Heart left ventricle (tissue), 16 donors: ENCODE measurements at regions not wholly inside any gene's neighbourhood (a gene's known extent, or its start where the extent isn't known, plus 50 kb on each side); places are given as distances from the start of the nearest gene placed in this dataset.
A peak's percentile ranks its signal among the peaks of the same experiment; 100 is the strongest.
"Not testable (repeated sequence)": the region's sequence is repeated elsewhere in the genome, so short reads cannot be mapped to it uniquely, and the experiment has no call there.

Source experiments
- ATAC-seq, 4 donors: fragments of 200-7000 bp; cut with Tn5 transposase; one replicate each; pipeline ENCODE4 v1.9.1; 2020 to 2022; ENCODE audit warnings: moderate library complexity in 4 of 4, mild to moderate bottlenecking in 3 of 4, moderate number of reproducible peaks in 1 of 4
- DNase-seq, 5 donors: peaks; one replicate each; pipeline ENCODE4 v3.0.0-alpha.2; 2020
- H3K27ac ChIP-seq, 12 donors: fragments of 200-600 bp; sonication (generic) in 4 of 12; one replicate each; pipeline versions ENCODE4 v1.5.0 to v1.8.0; 2016 to 2022; ENCODE audit warnings: mild to moderate bottlenecking in 2 of 12
- H3K27me3 ChIP-seq, 9 donors: fragments of 200-600 bp; sonication (generic) in 2 of 9; one replicate each; pipeline versions ENCODE4 v1.5.1 to v1.8.0; 2016 to 2022; ENCODE audit warnings: mild to moderate bottlenecking in 3 of 9
- H3K36me3 ChIP-seq, 9 donors: fragments of 200-600 bp; sonication (generic) in 2 of 9; one replicate each; pipeline versions ENCODE4 v1.5.0 to v1.8.0; 2018 to 2022; ENCODE audit warnings: mild to moderate bottlenecking in 2 of 9
- H3K4me1 ChIP-seq, 12 donors: fragments of 200-600 bp; sonication (generic) in 4 of 12; one replicate each; pipeline versions ENCODE4 v1.5.0 to v1.8.0; 2016 to 2022; ENCODE audit warnings: mild to moderate bottlenecking in 3 of 12
- H3K4me3 ChIP-seq, 12 donors: fragments of 200-600 bp; sonication (generic) in 4 of 12; one replicate each; pipeline versions ENCODE4 v1.5.0 to v1.8.0; 2017 to 2022; ENCODE audit warnings: mild to moderate bottlenecking in 9 of 12, moderate library complexity in 4 of 12
- H3K9me3 ChIP-seq, 12 donors: fragments of 200-600 bp; sonication (generic) in 4 of 12; one replicate each; pipeline versions ENCODE4 v1.5.0 to v1.8.0; 2016 to 2022; ENCODE audit warnings: mild to moderate bottlenecking in 1 of 12
- WGBS, 4 donors: extraction: QIAGEN DNeasy Blood & Tissue Kit in 2 of 4; methylation state at CpG; one replicate each; pipeline versions ENCODE4 v1.1.5 to v1.1.7; 2013 to 2018; 5-methylcytosine and 5-hydroxymethylcytosine counted together
- intact Hi-C, 10 donors: fragments of 100-400 bp; cut with DNase I; formaldehyde crosslinking; loops; one replicate each; pipeline versions ENCODE4 v1.11.1 to v1.14.2; 2022
- donor health status: ischemic (EF 13 %, LVEDD 7.1; RV severe dilation, severe dysfunction).
- donor health status: healthy with polysubstance abuse.
- donor health status: DM: no; HTN: yes; CAD: no.
- donor health status: DM: no; HTN: no; CAD: no.
- donor health status: ischemic (EF 25% LVEDD 6.9; RV normal size, moderate dysfunction).
- donor health status: ischemic (EF 25% LVEDD 5.7; RV mildly dilated, moderate dysfunction).
- donor health status: healthy.
- donor health status: DM: yes; HTN: yes; CAD: no.
- donor health status: ischemic (EF 35%, LVEDD 5.7; RV mildly dilated, moderate dysfunction).
- donor health status: nonischemic (EF 11% LVEDD 7.7; RV severe dilation, severe dysfunction).
- donor health status: DM: yes; HTN: yes; CAD: no.
- donor health status: PGD.
- donor health status: ischemic (EF 29% LVEDD 5.4; RV normal size, mild dysfunction).
- donor health status: nonischemic (EF 23%, LVEDD 6.1; RV moderate dilation, normal function).

DNA sequence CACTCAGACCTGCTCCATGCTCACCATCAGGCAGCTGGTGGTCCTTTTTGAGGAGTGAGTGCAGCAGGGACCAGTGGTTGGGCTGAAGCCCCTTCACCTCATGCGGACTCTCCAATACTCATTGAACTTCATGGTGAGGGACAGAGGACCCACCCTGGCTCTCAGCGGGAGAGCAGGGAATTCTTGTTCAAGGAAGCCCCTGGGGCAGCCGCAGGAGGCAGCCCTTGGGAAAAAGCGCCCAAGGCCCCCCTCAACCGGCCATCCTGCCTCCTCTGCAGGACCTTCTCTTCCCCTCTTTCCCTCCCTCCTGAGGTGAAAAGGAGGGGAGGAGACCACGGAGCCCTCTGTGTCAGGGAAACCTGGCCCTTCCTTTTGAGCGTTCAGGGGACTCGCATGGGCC lies 4510.9 kb upstream of the OR11H1 start:
- H3K4me1 ChIP-seq, H3K27ac ChIP-seq, intact Hi-C loops, H3K36me3 ChIP-seq, H3K4me3 ChIP-seq, H3K9me3 ChIP-seq, H3K27me3 ChIP-seq: not testable (repeated sequence)
- 50 to 73% (median 65%) methylated on average over 4 to 8 of the region's 8 CpGs for whole genome bisulfite sequencing, 4 donors
- ATAC-seq (peak; percentile 32 to 57 (median 50)), DNase-seq (peak in 2 of 5 donors; percentile 8 to 67)

DNA sequence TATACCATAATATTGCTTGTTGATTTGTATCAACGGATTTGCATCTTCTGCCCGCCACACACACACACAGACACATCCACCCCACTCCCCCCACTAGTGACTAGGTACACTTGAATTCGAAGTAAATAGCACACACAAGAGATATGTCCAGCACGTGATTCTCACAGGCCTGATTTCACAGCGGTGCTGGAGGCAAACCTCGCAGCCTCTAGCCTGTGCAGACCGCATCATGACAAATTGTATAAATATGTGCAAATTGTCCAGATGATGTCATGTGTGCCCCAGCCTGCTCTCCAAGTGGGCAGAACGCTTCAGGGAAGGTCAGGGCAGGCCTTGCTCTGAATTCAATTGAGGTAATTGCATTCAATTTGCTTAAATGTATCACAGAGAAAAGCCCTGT lies 4507.5 kb upstream of the OR11H1 start:
- intact Hi-C loops, DNase-seq, H3K4me1 ChIP-seq, H3K4me3 ChIP-seq, H3K27ac ChIP-seq, H3K9me3 ChIP-seq, H3K36me3 ChIP-seq, H3K27me3 ChIP-seq: not testable (repeated sequence)
- WGBS, 4 donors: 47 to 57% (median 52%) methylated on average over 7 of the region's 8 CpGs
- ATAC-seq: peak in 3 of 4 donors; percentile 10 to 16 (median 14)

DNA sequence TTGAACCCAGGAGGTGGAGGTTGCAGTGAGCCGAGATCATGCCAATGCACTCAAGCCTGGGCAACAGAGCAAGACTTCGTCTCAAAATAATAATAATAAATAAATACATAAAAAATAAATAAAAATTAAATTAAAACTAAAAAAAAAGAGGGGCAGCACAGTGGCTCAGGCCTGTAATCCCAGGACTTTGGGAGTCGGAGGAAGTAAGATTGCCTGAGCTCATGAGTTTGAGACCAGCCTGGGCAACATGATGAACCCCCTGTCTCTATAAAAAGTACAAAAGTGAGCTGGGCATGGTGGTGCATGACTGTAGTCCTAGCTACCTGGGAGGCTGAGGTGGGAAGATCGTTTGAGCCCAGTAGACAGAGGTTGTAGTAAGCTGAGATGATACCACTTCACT lies 4501.5 kb upstream of the OR11H1 start:
- H3K4me1 ChIP-seq, H3K27ac ChIP-seq, H3K27me3 ChIP-seq, H3K4me3 ChIP-seq, DNase-seq, H3K36me3 ChIP-seq, ATAC-seq, intact Hi-C loops: not testable (repeated sequence)
- WGBS, 4 donors: 51 to 60% (median 54%) methylated on average over 3 to 4 of the region's 4 CpGs
- H3K9me3 ChIP-seq: peaks cover 0 to 56% (median 27%) of the 10 kb centered on the region in 12 donors

DNA sequence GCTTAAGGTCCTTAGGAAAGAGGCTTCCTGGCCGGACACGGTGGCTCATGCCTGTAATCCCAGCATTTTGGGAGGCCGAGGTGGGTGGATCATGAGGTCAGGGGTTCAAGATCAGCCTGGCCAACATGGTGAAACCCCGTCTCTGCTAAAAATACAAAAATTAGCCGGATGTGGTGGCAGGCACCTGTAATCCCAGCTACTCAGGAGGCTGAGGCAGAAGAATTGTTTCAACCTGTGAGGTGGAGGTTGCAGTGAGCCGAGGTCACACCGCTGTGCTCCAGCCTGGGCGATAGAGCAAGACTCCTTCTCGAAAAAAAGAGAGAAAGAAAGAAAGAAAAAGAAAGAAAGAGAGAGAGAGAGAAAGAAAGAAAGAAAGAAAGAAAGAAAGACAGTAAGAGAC lies 4500.9 kb upstream of the OR11H1 start:
- ATAC-seq, H3K4me1 ChIP-seq, H3K27ac ChIP-seq, H3K27me3 ChIP-seq, intact Hi-C loops, H3K4me3 ChIP-seq, H3K36me3 ChIP-seq: not testable (repeated sequence)
- WGBS, 4 donors: 60 to 67% (median 65%) methylated on average over 9 of the region's 9 CpGs
- peak in 1 of 5 donors; percentile 56 for DNase-seq
- H3K9me3 ChIP-seq: peaks cover 0 to 56% (median 27%) of the 10 kb centered on the region in 12 donors

DNA sequence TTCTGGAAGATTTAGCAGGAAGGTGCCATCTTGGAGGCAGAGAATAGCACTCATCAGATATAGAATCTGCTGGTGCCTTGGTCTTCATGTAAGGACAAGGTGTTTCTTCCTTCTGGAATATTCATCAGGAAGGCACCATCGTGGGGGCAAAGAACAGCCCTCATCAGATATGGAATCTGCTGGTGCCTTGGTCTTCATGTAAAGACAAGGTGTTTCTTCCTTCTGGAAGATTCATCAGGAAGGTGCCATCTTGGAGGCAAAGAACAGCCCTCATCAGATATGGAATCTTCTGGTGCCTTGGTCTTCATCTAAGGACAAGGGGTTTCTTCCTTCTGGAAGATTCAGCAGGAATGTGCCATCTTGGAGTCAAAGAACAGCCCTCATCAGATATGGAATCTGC lies 4500.5 kb upstream of the OR11H1 start:
- H3K9me3 ChIP-seq: peaks cover 0 to 61% (median 28%) of the 10 kb centered on the region in 12 donors
- H3K27ac ChIP-seq, H3K4me1 ChIP-seq, H3K4me3 ChIP-seq, H3K27me3 ChIP-seq, intact Hi-C loops, H3K36me3 ChIP-seq, ATAC-seq, DNase-seq: not testable (repeated sequence)
- WGBS, 4 donors: 34 to 39% (median 37%) methylated on average over 1 of the region's 1 CpG

DNA sequence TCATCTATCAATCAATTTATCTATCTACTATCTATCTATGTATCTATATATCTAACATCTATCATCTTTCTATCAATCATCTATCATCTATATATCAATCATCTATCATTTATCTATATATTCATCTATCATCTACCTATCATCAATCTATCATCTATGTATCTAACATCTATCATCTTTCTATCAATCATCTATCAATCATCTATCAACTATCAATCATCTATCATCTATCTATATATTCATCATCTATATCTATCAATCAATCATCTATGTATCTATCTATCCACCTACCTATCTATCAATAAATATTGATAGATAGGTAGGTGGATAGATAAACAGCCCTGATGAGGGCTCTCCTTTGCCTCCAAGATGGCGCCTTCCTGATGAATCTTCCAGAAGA lies 4499.8 kb upstream of the OR11H1 start:
- H3K4me1 ChIP-seq, intact Hi-C loops, ATAC-seq, H3K36me3 ChIP-seq, H3K27me3 ChIP-seq, H3K27ac ChIP-seq, H3K4me3 ChIP-seq, DNase-seq: not testable (repeated sequence)
- 18 to 23% (median 19%) methylated on average over 1 of the region's 1 CpG for WGBS, 4 donors
- peaks cover 0 to 66% (median 31%) of the 10 kb centered on the region in 12 donors for H3K9me3 ChIP-seq

DNA sequence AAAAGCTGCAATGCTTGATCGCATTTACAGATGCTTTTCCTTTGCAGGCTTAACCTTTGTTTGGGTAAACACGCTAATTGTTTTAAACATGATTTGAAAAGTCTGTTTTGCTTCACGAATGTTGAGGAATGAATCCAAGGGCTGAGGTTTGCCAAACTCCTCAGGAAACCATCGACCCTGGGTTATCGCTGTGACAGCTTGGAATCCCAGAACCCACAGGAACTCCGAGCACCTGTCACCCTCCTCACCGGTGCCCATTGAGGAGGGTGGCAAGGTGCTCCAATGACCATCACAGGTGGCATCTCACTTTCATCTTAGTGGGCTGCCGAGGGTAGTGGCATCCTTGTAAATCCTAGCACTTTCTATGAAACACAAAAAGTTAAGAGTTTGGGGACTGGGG lies 4498.5 kb upstream of the OR11H1 start:
- intact Hi-C loops, H3K27ac ChIP-seq, H3K4me1 ChIP-seq, H3K27me3 ChIP-seq, H3K36me3 ChIP-seq, H3K4me3 ChIP-seq: not testable (repeated sequence)
- peak in 1 of 4 donors; percentile 23 for ATAC-seq
- WGBS, 4 donors: 61 to 64% (median 63%) methylated on average over 8 of the region's 8 CpGs
- DNase-seq: peak in 1 of 5 donors; percentile 15
- H3K9me3 ChIP-seq: peaks cover 0 to 79% (median 33%) of the 10 kb centered on the region in 12 donors

DNA sequence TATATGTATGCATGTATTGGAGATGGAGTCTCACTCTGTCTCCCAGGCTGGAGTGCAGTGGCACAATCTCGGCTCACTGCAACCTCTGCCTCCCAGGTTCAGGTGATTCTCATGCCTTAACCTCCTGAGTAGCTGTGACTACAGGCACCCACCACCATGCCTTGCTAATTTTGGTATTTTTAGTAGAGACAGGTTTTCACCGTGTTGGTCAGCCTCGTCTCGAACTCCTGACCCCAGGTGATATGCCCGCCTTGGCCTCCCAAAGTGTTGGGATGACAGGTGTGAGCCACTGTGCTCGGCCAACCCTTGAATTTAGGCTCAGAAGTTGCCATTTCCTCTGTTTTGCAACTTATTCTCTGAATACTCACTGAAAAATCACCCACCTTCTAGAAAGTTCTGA lies 4498.0 kb upstream of the OR11H1 start:
- DNase-seq: peak in 2 of 5 donors; percentile 10 to 68
- WGBS, 4 donors: 50 to 55% (median 53%) methylated on average over 6 of the region's 6 CpGs
- H3K27ac ChIP-seq: not testable (repeated sequence)

DNA sequence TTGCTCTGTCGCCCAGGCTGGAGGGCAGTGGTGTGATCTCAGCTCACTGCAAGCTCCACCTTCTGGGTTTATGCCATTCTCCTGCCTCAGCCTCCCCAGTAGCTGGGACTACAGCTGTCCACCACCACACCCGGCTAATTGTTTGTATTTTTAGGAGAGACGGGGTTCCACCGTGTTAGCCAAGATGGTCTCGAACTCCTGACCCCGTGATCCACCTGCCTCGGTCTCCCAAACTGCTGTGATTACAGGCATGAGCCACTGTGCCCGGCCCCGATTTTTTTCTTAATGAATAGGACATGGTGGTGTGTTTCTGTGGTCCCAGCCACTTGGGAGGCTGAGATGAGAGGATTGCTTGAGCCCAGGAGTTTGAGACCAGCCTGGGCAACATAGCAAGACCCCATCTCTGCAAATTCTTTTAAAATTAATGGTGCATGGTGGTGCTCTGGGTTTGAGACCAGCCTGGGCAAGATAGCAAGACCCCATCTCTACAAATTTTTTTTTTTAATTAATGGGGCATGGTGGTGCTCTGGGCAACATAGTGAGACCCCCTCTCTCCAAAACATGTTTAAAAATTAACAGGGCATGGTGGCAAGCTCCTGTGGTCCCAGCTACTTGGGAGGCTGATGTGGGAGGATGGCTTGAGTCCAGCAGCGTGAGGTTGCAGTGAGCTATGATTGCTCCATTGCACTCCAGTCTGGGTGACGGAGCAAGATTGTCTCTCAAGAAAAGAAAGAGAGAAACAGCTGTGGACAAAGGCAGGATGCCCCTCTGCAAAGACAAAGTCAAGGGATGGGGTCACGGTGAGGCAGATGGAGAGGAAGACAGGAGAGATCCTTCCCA lies 4497.2 kb upstream of the OR11H1 start:
- H3K36me3 ChIP-seq, H3K4me1 ChIP-seq, H3K27me3 ChIP-seq, H3K27ac ChIP-seq, intact Hi-C loops, H3K4me3 ChIP-seq, ATAC-seq: not testable (repeated sequence)
- 65 to 72% (median 68%) methylated on average over 12 of the region's 12 CpGs for WGBS, 4 donors
- H3K9me3 ChIP-seq: peaks cover 0 to 84% (median 36%) of the 10 kb centered on the region in 12 donors
- peak in 2 of 5 donors; percentile 13 to 71 for DNase-seq

More for the DNA sequence above, 4498.0 kb upstream of the OR11H1 start:
- H3K27me3 ChIP-seq, H3K36me3 ChIP-seq, H3K4me1 ChIP-seq, H3K4me3 ChIP-seq, intact Hi-C loops, ATAC-seq: not testable (repeated sequence)
- peaks cover 0 to 81% (median 34%) of the 10 kb centered on the region in 12 donors for H3K9me3 ChIP-seq

DNA sequence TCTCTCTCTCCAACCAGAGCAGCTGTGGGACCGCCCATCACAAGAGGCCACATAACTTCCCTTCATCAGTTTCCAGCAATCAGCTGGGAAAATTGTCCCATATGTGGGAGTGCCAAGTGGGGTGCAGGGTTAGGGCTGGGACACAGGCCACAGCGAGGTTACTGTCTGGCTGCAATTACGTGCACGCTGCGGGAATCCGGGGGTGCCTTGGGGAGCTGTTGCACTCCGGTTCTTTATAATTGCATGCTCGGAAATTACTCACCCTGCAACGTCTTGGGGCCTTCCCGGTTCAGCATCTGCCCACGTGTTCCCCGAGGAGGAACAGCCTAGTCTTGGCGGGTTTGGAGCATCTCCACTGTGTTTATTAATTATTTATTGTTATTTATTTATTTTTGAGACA lies 4495.9 kb upstream of the OR11H1 start:
- intact Hi-C loops, H3K36me3 ChIP-seq, H3K4me1 ChIP-seq, H3K27ac ChIP-seq, ATAC-seq, H3K4me3 ChIP-seq, H3K27me3 ChIP-seq: not testable (repeated sequence)
- peak in 2 of 5 donors; percentile 19 to 67 for DNase-seq
- WGBS, 4 donors: 71 to 75% (median 73%) methylated on average over 13 of the region's 13 CpGs
- H3K9me3 ChIP-seq: peaks cover 0 to 83% (median 41%) of the 10 kb centered on the region in 12 donors

DNA sequence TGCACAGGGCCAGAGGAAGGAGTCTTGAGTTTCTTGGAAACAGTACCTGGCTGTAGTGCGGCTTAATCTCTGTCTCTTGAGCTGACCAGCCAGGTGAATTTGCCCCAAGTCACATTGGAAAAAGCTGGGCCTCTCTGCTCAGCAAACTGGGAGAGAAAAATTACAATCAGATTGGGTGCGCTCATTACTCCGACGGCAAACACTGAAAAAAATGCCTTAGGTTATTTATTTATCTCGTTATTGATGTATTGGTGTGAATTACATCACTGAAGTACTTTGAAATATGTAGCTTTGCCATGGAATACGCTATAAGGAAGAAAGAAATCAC lies 4493.4 kb upstream of the OR11H1 start:
- intact Hi-C loops, H3K27ac ChIP-seq, H3K4me3 ChIP-seq, H3K27me3 ChIP-seq, H3K36me3 ChIP-seq, ATAC-seq, H3K4me1 ChIP-seq: not testable (repeated sequence)
- peak in 1 of 5 donors; percentile 6 for DNase-seq
- peaks cover 0 to 82% (median 49%) of the 10 kb centered on the region in 12 donors for H3K9me3 ChIP-seq
- WGBS, 4 donors: 49 to 54% (median 51%) methylated on average over 6 of the region's 6 CpGs
